GM12878 (cell line): ENCODE measurements at regions not wholly inside any gene's neighbourhood (a gene's known extent, or its start where the extent isn't known, plus 50 kb on each side); places are given as distances from the start of the nearest gene placed in this dataset.

Source experiments
- ATAC-seq: fragments of 200-7000 bp; cut with Tn5 transposase; 3 replicates; pipeline ENCODE4 v1.9.1; 2020; ENCODE audit warnings: mild to moderate bottlenecking, moderate library complexity
- BruUV-seq: library from RNA; stranded (reverse); fragments of 400-500 nt; replicated peaks from 2 replicates; lab custom pipeline; 2021; lab: Mats Ljungman, UMichigan
- CTCF ChIA-PET: fragments of 300-600 bp; sonication (Branson Sonifier 250); formaldehyde crosslinking; extraction: SDS; loops from one replicate; lab custom pipeline; 2021; ENCODE audit warnings: inconsistent platforms; lab: Yijun Ruan, JAX
- POLR2A ChIA-PET: fragments of 350-600 bp; formaldehyde crosslinking; extraction: SDS; loops from one replicate; lab custom pipeline; 2021; ENCODE audit warnings: inconsistent platforms; lab: Charles Lee
- RAD21 ChIA-PET: fragments of 300-600 bp; sonication (Branson Sonifier 250); formaldehyde crosslinking; loops from one replicate; lab custom pipeline; 2023; ENCODE audit warnings: antibody characterized with exemption; ENCODE audit not compliant: unreplicated experiment; lab: Charles Lee
- SMC1A ChIA-PET: fragments of 300-600 bp; sonication (Branson Sonifier 250); formaldehyde crosslinking; loops from one replicate; lab custom pipeline; 2023; ENCODE audit not compliant: unreplicated experiment, uncharacterized antibody; lab: Charles Lee
- DNase-seq: peaks from one replicate; pipeline ENCODE4 v3.0.0-alpha.2; 2011; ENCODE audit warnings: low read depth, low spot score
- FAIRE-seq: peaks from 3 replicates; lab custom pipeline; 2011; peaks lifted over from hg19 to GRCh38; lab: Jason Lieb, UNC
- H2AFZ ChIP-seq: 2 replicates; pipeline ENCODE4 v1.6.0; 2011; ENCODE audit warnings: low read depth, low read length, control low read depth; ENCODE audit not compliant: control insufficient read depth
- H3K27ac ChIP-seq: 2 replicates; pipeline ENCODE4 v1.5.1; 2011; ENCODE audit warnings: control low read depth; ENCODE audit not compliant: control insufficient read depth, insufficient read depth
- H3K27me3 ChIP-seq, 2 experiments: replicated peaks in 1 of 2; 2 replicates each; pipeline versions ENCODE4 v1.6.0 to v1.6.1; 2011; ENCODE audit warnings: low read length in 1 of 2; ENCODE audit not compliant: control insufficient read depth in 2 of 2, insufficient read depth in 2 of 2
- H3K36me3 ChIP-seq, 2 experiments: 2 replicates each; pipeline ENCODE4 v1.5.1; 2011; ENCODE audit warnings: low read length in 1 of 2; ENCODE audit not compliant: control insufficient read depth in 2 of 2, insufficient read depth in 2 of 2
- H3K4me1 ChIP-seq: 2 replicates; pipeline ENCODE4 v1.6.1; 2011; ENCODE audit warnings: mild to moderate bottlenecking, low read length, moderate library complexity, mixed read lengths; ENCODE audit not compliant: control insufficient read depth, insufficient read depth
- H3K4me2 ChIP-seq: 2 replicates; pipeline ENCODE4 v1.6.0; 2011; ENCODE audit warnings: control low read depth; ENCODE audit not compliant: control insufficient read depth, insufficient read depth
- H3K4me3 ChIP-seq: fragments of 200-600 bp; sonication (generic); 2 replicates; pipeline ENCODE4 v1.5.1; 2016
- H3K79me2 ChIP-seq: 2 replicates; pipeline ENCODE4 v1.6.0; 2011; ENCODE audit warnings: low read length; ENCODE audit not compliant: control insufficient read depth, insufficient read depth
- H3K9ac ChIP-seq: 2 replicates; pipeline ENCODE4 v1.8.0; 2011; ENCODE audit warnings: low read length, control low read depth, mixed read lengths; ENCODE audit not compliant: control insufficient read depth, insufficient read depth
- H3K9me3 ChIP-seq: replicated peaks from 3 replicates; pipeline ENCODE4 v1.5.1; 2011; ENCODE audit warnings: mild to moderate bottlenecking, low read length; ENCODE audit not compliant: control insufficient read depth, insufficient read depth
- H4K20me1 ChIP-seq: 2 replicates; pipeline ENCODE4 v1.6.0; 2011; ENCODE audit not compliant: control insufficient read depth, insufficient read depth
- ETV6 ChIP-seq, 2 experiments: fragments of 450-650 bp in 1 of 2; IDR thresholded peaks in 1 of 2; conservative IDR thresholded peaks in 1 of 2; 2 replicates each; pipeline ENCODE4 v1.6.1; 2014; ENCODE audit warnings: antibody characterized with exemption in 1 of 2, borderline replicate concordance in 1 of 2, low read depth in 1 of 2, mild to moderate bottlenecking in 1 of 2, moderate library complexity in 1 of 2
- HDGF ChIP-seq: fragments of 450-650 bp; IDR thresholded peaks from 2 replicates; pipeline ENCODE4 v1.6.1; 2016; ENCODE audit warnings: antibody characterized with exemption
- MEF2A ChIP-seq: IDR thresholded peaks from 2 replicates; pipeline ENCODE4 v1.6.1; 2011; ENCODE audit warnings: low read depth, mild to moderate bottlenecking, low read length, moderate library complexity; ENCODE audit not compliant: insufficient read depth
- WGBS: methylation state at CpG from one replicate; pipeline ENCODE4 v1.1.6; 2016; ENCODE audit warnings: low lambda C conversion rate; ENCODE audit not compliant: insufficient replicate concordance, insufficient coverage; ENCODE audit errors: missing lambda C conversion rate; 5-methylcytosine and 5-hydroxymethylcytosine counted together
- in situ Hi-C: fragments of 300-500 bp; cut with MboI; formaldehyde crosslinking; loops from 9 replicates; pipeline ENCODE4 v1.14.3; 2018; ENCODE audit warnings: mixed read lengths
- intact Hi-C: fragments of 100-400 bp; cut with micrococcal nuclease; formaldehyde crosslinking; loops from one replicate; pipeline ENCODE4 v1.14.2; 2022; ENCODE audit not compliant: unreplicated experiment
- TF ChIP-seq, protein P1 (sequence below): IDR thresholded peaks from 2 replicates; pipeline ENCODE4 v1.6.1; 2012; ENCODE audit warnings: low read length, inconsistent platforms
- TF ChIP-seq, protein P2 (sequence below): fragments of 450-650 bp; IDR thresholded peaks from 2 replicates; pipeline ENCODE4 v1.6.1; 2018; ENCODE audit warnings: mild to moderate bottlenecking, low read depth, moderate library complexity; ENCODE audit not compliant: partially characterized antibody

DNA sequence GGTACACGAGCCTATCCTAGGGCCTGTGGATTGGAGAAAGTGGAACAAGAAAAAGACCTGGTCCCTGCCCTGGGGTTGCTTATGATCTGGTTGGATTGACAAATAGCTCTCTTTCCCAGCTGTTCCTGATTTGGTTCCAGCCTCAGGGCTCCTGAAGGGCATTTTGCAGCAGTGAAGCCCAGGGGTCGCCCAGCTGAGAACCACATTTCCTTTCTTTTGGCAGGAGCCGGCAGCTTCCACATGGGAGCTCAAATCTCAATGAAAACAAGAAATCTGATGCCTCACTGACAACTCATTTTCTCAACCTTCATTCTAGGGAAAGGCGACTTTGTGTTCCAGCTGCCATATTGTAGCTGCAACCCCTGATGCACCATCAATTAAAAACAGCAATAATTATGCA, 140.6 kb upstream of the CADM1 start (continued):
- TF ChIP-seq, protein P1, sequence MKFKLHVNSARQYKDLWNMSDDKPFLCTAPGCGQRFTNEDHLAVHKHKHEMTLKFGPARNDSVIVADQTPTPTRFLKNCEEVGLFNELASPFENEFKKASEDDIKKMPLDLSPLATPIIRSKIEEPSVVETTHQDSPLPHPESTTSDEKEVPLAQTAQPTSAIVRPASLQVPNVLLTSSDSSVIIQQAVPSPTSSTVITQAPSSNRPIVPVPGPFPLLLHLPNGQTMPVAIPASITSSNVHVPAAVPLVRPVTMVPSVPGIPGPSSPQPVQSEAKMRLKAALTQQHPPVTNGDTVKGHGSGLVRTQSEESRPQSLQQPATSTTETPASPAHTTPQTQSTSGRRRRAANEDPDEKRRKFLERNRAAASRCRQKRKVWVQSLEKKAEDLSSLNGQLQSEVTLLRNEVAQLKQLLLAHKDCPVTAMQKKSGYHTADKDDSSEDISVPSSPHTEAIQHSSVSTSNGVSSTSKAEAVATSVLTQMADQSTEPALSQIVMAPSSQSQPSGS: no peak
- no peak for TF ChIP-seq MEF2A
- TF ChIP-seq, all 136 proteins: peak for 0

DNA sequence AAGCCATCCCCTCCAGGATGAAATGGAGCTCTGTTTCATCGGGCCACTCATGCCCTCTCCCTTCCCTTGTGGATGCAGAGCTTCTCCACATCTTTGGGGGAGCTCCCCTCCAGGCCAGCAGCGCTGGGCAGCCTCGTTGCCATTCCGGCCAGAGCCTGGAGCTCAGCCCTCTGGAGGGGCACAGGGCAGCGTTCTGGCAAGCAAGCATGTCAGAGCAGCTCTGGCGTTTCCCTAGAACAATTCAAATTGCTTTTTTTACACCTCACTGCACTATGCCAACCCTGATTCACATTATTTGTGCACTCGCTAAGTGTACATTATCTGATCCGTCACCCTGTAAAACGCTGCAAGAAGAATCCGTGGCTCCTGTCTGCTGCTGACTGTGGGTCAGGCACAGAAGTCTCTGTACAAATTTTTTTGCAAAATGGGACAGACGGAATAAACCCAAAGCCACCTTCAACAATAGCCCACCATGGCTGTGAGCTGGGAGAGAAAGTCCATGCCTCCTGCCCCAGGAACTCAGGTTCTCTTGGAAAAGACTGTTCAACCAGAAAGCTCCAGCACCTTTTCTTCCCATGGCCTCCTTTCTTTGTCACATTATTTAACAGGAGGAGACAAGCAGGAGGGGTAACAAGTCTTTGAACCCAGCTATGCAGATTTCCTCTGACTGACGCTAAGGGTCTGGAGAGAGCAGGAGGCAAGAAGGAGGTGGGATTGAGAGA, 139.5 kb upstream of the CADM1 start:
- in situ Hi-C loops: no loop called here
- ChIA-PET POLR2A (interaction anchor here (0.6 kb wide), 1 partner anchor 89 kb away, joined by 6 read pairs; no protein-coding TSS in a partner anchor), SMC1A (no interaction called here), RAD21 (no interaction called here), CTCF (interaction anchor here (0.6 kb wide), 1 partner anchor 476 kb away, joined by 3 read pairs; no protein-coding TSS in a partner anchor)
- DNase-seq (no peak), ATAC-seq (no peak), FAIRE-seq (no peak)
- 21% methylated on average over 12 of the region's 12 CpGs for WGBS
- H3K9ac ChIP-seq: no peak overlapping the region
- no peaks in the 10 kb centered on the region for H3K4me1 ChIP-seq
- BruUV-seq: no TSS peak
- no peaks in the 10 kb centered on the region for H3K9me3 ChIP-seq
- intact Hi-C loops: no loop called here
- no peaks in the 10 kb centered on the region for H3K79me2 ChIP-seq
- H3K4me2 ChIP-seq: no peak overlapping the region
- H2AFZ ChIP-seq: no peak overlapping the region
- no peaks in the 10 kb centered on the region for H3K36me3 ChIP-seq
- no peak for TF ChIP-seq HDGF
- TF ChIP-seq ETV6 (conservative IDR thresholded peaks at IDR 0.05 in 1 of 2, IDR thresholded peaks at IDR 0.05 in 1 of 2; ENCODE audit: borderline replicate concordance in 1 of 2, low read depth in 1 of 2): no peak
- TF ChIP-seq, protein P2, sequence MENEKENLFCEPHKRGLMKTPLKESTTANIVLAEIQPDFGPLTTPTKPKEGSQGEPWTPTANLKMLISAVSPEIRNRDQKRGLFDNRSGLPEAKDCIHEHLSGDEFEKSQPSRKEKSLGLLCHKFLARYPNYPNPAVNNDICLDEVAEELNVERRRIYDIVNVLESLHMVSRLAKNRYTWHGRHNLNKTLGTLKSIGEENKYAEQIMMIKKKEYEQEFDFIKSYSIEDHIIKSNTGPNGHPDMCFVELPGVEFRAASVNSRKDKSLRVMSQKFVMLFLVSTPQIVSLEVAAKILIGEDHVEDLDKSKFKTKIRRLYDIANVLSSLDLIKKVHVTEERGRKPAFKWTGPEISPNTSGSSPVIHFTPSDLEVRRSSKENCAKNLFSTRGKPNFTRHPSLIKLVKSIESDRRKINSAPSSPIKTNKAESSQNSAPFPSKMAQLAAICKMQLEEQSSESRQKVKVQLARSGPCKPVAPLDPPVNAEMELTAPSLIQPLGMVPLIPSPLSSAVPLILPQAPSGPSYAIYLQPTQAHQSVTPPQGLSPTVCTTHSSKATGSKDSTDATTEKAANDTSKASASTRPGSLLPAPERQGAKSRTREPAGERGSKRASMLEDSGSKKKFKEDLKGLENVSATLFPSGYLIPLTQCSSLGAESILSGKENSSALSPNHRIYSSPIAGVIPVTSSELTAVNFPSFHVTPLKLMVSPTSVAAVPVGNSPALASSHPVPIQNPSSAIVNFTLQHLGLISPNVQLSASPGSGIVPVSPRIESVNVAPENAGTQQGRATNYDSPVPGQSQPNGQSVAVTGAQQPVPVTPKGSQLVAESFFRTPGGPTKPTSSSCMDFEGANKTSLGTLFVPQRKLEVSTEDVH: no peak
- H3K4me3 ChIP-seq: no peak overlapping the region
- H3K27ac ChIP-seq: no peak overlapping the region
- H4K20me1 ChIP-seq: no peaks in the 10 kb centered on the region
- peaks cover 0 to 3% of the 10 kb centered on the region in 2 experiments; a peak in 3 of 4 replicates for H3K27me3 ChIP-seq
